ENCODE measurements at regions not wholly inside any gene's neighbourhood (a gene's known extent, or its start where the extent isn't known, plus 50 kb on each side); places are given as distances from the start of the nearest gene placed in this dataset.

DNA sequence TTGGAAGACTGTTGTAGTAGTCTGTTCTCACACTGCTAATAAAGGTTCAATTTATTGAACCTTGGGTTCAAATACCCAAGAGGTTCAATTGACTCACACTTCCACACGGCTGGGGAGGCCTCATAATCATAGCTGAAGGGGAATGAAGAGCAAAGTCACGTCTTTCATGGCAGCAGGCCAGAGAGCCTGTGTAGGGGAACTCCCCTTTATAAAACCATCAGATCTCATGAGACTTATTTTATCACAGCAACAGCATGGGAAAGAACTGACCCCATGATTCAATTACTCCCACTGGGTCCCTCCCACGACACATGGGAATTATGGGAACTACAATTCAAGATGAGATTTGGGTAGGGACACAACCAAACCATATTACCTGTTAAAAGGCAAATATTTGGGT is 268.2 kb downstream of the TMEM167A start:
- no peak for DNase-seq (ENCODE audit: low spot score in 2 of 2)
- H3K27ac ChIP-seq, result no peak overlapping the region
- intact Hi-C loops (cut with DNase I; ENCODE audit: low total_unique reads), result no loop called here
- no peaks in the 10 kb centered on the region for H3K27me3 ChIP-seq
- no peak overlapping the region for H3K4me3 ChIP-seq
- no peaks in the 10 kb centered on the region for H3K36me3 ChIP-seq
- H3K9me3 ChIP-seq, result no peaks in the 10 kb centered on the region
- no peaks in the 10 kb centered on the region for H3K4me1 ChIP-seq
- TF ChIP-seq, protein P1, sequence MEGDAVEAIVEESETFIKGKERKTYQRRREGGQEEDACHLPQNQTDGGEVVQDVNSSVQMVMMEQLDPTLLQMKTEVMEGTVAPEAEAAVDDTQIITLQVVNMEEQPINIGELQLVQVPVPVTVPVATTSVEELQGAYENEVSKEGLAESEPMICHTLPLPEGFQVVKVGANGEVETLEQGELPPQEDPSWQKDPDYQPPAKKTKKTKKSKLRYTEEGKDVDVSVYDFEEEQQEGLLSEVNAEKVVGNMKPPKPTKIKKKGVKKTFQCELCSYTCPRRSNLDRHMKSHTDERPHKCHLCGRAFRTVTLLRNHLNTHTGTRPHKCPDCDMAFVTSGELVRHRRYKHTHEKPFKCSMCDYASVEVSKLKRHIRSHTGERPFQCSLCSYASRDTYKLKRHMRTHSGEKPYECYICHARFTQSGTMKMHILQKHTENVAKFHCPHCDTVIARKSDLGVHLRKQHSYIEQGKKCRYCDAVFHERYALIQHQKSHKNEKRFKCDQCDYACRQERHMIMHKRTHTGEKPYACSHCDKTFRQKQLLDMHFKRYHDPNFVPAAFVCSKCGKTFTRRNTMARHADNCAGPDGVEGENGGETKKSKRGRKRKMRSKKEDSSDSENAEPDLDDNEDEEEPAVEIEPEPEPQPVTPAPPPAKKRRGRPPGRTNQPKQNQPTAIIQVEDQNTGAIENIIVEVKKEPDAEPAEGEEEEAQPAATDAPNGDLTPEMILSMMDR (IDR thresholded peaks at IDR 0.05), result no peak
- TF ChIP-seq POLR2A (IDR thresholded peaks at IDR 0.05) (no peak), POLR2AphosphoS5 (IDR thresholded peaks at IDR 0.05) (no peak)

DNA sequence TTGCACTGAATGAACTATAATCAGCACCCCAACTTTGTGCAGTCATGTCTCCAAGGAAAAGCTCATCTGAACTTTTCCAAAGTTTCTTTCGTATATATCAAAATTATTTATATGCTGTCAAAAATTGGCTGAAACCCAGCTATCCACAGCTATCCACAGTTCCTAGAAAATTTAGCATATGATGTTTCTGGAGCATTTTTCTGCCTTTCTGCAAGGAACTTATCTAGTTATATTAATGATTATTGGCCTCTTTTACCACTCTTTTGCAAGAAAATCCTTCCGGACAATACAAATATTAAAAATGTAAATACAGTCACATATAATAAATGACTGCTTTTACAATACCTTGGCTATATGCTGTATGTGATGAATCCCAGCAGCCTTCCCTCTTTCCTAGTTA is 270.2 kb downstream of the TMEM167A start:
- Histone ChIP-seq H3K4me3 (no peak overlapping the region), H3K27me3 (no peaks in the 10 kb centered on the region), H3K4me1 (no peaks in the 10 kb centered on the region), H3K27ac (no peak overlapping the region), H3K36me3 (no peaks in the 10 kb centered on the region), H3K9me3 (no peaks in the 10 kb centered on the region)
- intact Hi-C loops (cut with DNase I; ENCODE audit: low total_unique reads), result no loop called here
- DNase-seq (ENCODE audit: low spot score in 2 of 2), result no peak
- TF ChIP-seq, protein P1 (IDR thresholded peaks at IDR 0.05), result no peak
- TF ChIP-seq POLR2A (IDR thresholded peaks at IDR 0.05), result no peak
- TF ChIP-seq POLR2AphosphoS5 (IDR thresholded peaks at IDR 0.05), result no peak

DNA sequence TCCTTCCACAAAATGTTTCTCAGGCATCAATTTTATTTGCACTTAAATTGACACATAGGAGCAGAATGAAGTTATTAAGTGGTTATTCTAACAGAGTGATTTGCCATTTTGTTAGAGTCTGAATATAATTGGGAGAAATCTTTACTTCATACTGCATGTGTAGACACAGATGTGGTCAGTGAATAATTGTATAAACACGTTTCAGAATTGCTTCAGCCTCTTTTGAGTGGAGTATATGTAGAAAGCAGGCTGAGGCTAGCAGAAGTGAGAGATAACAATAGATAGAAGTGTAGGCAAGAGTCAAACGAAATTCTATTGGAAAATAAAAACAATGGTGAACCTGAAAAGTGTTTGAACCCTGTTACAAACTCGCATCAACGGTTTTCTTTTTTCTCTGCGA is 270.7 kb downstream of the TMEM167A start:
- DNase-seq (ENCODE audit: low spot score in 2 of 2), result no peak
- Histone ChIP-seq H3K27ac (no peak overlapping the region), H3K4me3 (no peak overlapping the region), H3K9me3 (no peaks in the 10 kb centered on the region), H3K4me1 (no peaks in the 10 kb centered on the region), H3K36me3 (no peaks in the 10 kb centered on the region), H3K27me3 (no peaks in the 10 kb centered on the region)
- intact Hi-C loops (cut with DNase I; ENCODE audit: low total_unique reads), result no loop called here
- TF ChIP-seq, protein P1 (IDR thresholded peaks at IDR 0.05), result no peak
- TF ChIP-seq POLR2AphosphoS5 (IDR thresholded peaks at IDR 0.05) (no peak), POLR2A (IDR thresholded peaks at IDR 0.05) (no peak)

DNA sequence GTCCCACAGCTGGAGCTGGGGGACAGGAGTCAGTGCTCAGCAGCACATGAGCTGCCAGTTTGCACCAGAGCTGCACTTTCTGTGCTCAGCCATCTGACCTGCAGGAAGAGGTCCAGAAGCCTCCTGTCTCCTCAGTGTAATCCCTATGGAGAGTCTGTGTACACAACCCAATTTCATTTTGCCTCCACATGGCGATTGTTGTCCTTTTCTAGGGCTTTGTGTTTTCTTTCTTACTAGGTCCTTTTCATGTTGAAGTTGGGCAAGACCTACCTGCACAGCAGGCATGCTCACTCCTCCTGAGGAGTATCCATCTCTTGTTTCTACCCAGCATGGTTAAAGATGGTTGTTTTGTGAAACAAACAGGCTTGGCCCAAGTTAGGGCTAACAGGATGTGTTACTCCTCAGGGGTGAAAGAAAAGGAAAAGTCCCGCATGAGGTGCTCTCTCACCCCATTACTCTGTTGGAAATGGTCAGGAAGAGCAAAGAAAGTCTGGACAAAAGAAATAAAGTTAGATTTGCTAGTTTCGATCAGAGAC is 273.0 kb downstream of the TMEM167A start:
- no peak for DNase-seq (ENCODE audit: low spot score in 2 of 2)
- no peak overlapping the region for H3K4me3 ChIP-seq
- no peaks in the 10 kb centered on the region for H3K36me3 ChIP-seq
- H3K27me3 ChIP-seq, result no peaks in the 10 kb centered on the region
- H3K4me1 ChIP-seq, result no peaks in the 10 kb centered on the region
- no peak overlapping the region for H3K27ac ChIP-seq
- no peaks in the 10 kb centered on the region for H3K9me3 ChIP-seq
- intact Hi-C loops (cut with DNase I; ENCODE audit: low total_unique reads), result no loop called here
- TF ChIP-seq POLR2AphosphoS5 (IDR thresholded peaks at IDR 0.05) (no peak), POLR2A (IDR thresholded peaks at IDR 0.05) (no peak)
- TF ChIP-seq, protein P1 (IDR thresholded peaks at IDR 0.05), result no peak

DNA sequence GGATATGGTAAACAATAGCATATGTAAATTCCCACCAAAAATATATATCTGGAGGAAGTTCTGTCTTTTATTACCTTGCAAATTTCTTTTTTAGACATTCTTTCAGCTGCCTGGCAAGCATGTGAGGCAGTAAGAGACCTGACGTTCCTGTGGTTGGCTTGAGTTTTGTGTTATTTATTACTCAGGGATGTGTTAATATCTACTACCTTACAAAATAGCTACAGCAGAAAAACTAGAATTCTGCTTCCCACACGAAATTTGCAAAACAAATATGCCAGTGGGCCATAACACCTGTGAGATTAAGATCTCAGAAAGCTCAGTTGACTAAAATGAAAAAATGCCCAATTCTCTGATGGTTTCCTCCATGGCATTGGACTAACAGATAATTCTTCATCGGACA is 274.2 kb downstream of the TMEM167A start:
- TF ChIP-seq POLR2AphosphoS5 (IDR thresholded peaks at IDR 0.05) (no peak), POLR2A (IDR thresholded peaks at IDR 0.05) (no peak)
- TF ChIP-seq, protein P1 (IDR thresholded peaks at IDR 0.05), result no peak
- no peaks in the 10 kb centered on the region for H3K4me1 ChIP-seq
- intact Hi-C loops (cut with DNase I; ENCODE audit: low total_unique reads), result no loop called here
- no peaks in the 10 kb centered on the region for H3K36me3 ChIP-seq
- H3K9me3 ChIP-seq, result no peaks in the 10 kb centered on the region
- H3K27ac ChIP-seq, result no peak overlapping the region
- DNase-seq (ENCODE audit: low spot score in 2 of 2), result no peak
- H3K4me3 ChIP-seq, result no peak overlapping the region
- no peaks in the 10 kb centered on the region for H3K27me3 ChIP-seq
